ENCODE measurements at regions not wholly inside any gene's neighbourhood (a gene's known extent, or its start where the extent isn't known, plus 50 kb on each side); places are given as distances from the start of the nearest gene placed in this dataset.
"Not testable (repeated sequence)": the region's sequence is repeated elsewhere in the genome, so short reads cannot be mapped to it uniquely, and the experiment has no call there.

DNA sequence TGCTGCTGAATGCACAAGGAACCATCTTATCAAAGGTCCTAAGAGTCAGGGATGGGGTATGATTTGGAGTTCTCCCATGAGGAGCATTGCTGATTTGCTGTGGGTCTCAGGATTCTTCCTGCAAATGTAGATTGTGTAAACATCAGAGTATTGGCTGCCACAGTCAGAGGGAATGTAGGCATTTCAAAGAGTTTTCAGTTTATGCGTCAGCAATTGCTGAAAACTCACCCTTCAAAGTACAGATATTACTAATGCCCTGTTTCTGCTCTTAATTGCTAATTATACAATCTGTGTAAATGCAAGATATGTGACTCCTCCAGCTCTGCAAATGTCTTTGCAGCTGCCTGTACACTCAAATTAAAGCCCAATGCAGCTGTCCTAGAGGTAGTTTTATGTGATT lies 83.4 kb upstream of the RGPD2 start:
- H3K4me1 ChIP-seq (ENCODE audit: insufficient read depth, low read length, severe bottlenecking); H2AFZ ChIP-seq (ENCODE audit: low read length); H3K9me2 ChIP-seq (ENCODE audit: low read depth, low read length); H3K9me3 ChIP-seq (ENCODE audit: low read length); H3K27me3 ChIP-seq (ENCODE audit: insufficient read depth, low read length); H3K36me3 ChIP-seq (ENCODE audit: insufficient read depth, low read length); H3K4me2 ChIP-seq (ENCODE audit: low read length); H3F3A ChIP-seq (ENCODE audit: insufficient read depth, low read length); H4K20me1 ChIP-seq (ENCODE audit: insufficient read depth, low read length); H3K79me2 ChIP-seq (ENCODE audit: insufficient read depth, low read length); H3K27ac ChIP-seq (ENCODE audit: low read depth, low read length, poor library complexity, severe bottlenecking); H3K4me3 ChIP-seq (ENCODE audit: low read depth, low read length, poor library complexity, severe bottlenecking); H3K9ac ChIP-seq (ENCODE audit: low read length): not testable (repeated sequence)

DNA sequence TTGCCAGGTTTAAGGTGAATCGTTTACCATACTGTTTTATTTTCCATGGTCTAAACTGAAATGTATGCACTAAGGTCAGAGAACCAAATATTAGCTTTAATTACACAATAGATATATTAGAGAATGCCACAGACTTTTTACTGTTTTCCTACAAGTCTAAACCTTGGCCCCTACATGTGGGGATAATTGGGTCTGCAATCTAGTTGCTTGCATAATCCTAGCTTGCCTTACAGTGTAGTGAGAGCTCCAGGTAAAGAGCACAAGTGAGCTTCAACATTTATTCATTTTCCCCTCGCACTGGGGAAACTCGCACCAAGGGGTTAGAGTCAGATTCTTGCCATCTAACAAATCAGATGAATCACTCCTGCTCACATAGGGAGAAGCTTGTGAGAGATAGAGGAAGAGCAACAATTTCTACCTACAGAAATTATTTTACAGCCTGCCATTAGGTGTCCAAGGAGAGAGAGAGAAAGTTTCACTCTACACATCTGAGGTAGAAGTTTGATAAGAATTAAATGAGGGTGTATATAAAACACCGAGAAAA lies 82.0 kb upstream of the RGPD2 start:
- H3K27me3 ChIP-seq (ENCODE audit: insufficient read depth, low read length); H3K79me2 ChIP-seq (ENCODE audit: insufficient read depth, low read length); H3K36me3 ChIP-seq (ENCODE audit: insufficient read depth, low read length); H3K4me3 ChIP-seq (ENCODE audit: low read depth, low read length, poor library complexity, severe bottlenecking); H4K20me1 ChIP-seq (ENCODE audit: insufficient read depth, low read length); H3K4me1 ChIP-seq (ENCODE audit: insufficient read depth, low read length, severe bottlenecking); H3K9me3 ChIP-seq (ENCODE audit: low read length); H3F3A ChIP-seq (ENCODE audit: insufficient read depth, low read length); H3K4me2 ChIP-seq (ENCODE audit: low read length); H2AFZ ChIP-seq (ENCODE audit: low read length); H3K9me2 ChIP-seq (ENCODE audit: low read depth, low read length); H3K27ac ChIP-seq (ENCODE audit: low read depth, low read length, poor library complexity, severe bottlenecking); H3K9ac ChIP-seq (ENCODE audit: low read length): not testable (repeated sequence)

DNA sequence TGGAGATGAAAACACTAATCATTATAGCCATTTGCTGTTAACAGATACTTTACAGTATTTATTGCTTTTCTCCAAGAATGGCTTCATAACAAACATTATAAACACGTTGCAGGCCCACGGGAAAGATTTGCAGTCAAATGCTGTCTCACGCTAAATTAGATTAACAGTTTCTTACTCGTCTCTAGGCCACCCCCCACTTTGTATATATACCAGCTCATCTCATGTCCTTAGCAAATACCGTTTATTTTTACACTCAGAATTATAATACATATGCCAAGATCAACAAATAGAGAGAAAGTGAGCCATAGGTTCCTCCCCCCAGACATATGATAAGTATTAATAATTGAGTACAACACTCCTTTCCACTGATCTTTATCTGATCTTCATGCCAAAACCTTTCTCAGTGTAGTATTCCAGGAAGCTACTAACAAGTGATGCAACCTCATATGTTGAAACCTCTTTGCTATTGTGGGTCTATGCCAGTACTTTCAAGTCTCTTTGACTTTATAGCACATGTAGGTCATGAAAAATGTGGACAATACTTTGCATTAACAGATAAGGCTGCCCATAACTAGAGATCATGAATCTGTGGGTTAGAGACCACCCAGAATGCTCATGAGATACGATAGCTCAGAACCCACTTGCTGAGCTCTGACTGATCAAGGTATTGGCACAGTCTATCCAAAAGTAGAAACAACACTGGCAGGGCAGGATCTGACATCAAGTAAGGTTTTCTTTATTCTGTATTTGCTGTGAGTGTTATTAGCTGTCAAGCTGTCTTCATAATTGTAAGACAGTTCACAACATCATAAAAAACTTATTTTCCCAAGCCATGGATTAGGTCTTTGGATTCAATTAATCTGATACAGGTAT lies 77.9 kb upstream of the RGPD2 start:
- not testable (repeated sequence) for H3K9me3 ChIP-seq (ENCODE audit: low read length); H3K9ac ChIP-seq (ENCODE audit: low read length); H3K4me3 ChIP-seq (ENCODE audit: low read depth, low read length, poor library complexity, severe bottlenecking); H3F3A ChIP-seq (ENCODE audit: insufficient read depth, low read length); H3K27ac ChIP-seq (ENCODE audit: low read depth, low read length, poor library complexity, severe bottlenecking); H3K79me2 ChIP-seq (ENCODE audit: insufficient read depth, low read length); H2AFZ ChIP-seq (ENCODE audit: low read length); H3K9me2 ChIP-seq (ENCODE audit: low read depth, low read length); H4K20me1 ChIP-seq (ENCODE audit: insufficient read depth, low read length); H3K27me3 ChIP-seq (ENCODE audit: insufficient read depth, low read length); H3K4me2 ChIP-seq (ENCODE audit: low read length); H3K4me1 ChIP-seq (ENCODE audit: insufficient read depth, low read length, severe bottlenecking); H3K36me3 ChIP-seq (ENCODE audit: insufficient read depth, low read length)

DNA sequence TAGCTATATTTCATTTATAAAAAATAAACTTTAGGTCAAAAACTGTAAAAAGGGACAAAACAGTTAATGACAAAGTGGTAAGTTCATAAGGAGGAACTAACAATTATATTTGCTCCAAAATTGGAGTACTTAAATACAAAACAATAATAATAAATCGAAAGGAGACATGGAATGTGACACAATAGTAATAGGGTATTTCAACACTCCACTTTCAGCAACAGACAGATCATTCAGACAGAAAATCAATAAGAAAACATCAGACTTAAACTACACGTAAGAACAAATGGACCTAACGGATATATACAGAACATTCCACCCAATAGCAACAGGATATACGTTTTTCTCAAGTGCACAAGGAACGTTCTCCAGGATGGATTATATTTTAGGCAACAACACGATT lies 58.1 kb upstream of the RGPD2 start:
- H3K4me2 ChIP-seq (ENCODE audit: low read length); H3K9ac ChIP-seq (ENCODE audit: low read length); H3K4me1 ChIP-seq (ENCODE audit: insufficient read depth, low read length, severe bottlenecking); H3K36me3 ChIP-seq (ENCODE audit: insufficient read depth, low read length); H3K79me2 ChIP-seq (ENCODE audit: insufficient read depth, low read length); H3K27ac ChIP-seq (ENCODE audit: low read depth, low read length, poor library complexity, severe bottlenecking); H3K4me3 ChIP-seq (ENCODE audit: low read depth, low read length, poor library complexity, severe bottlenecking); H4K20me1 ChIP-seq (ENCODE audit: insufficient read depth, low read length); H2AFZ ChIP-seq (ENCODE audit: low read length); H3K9me2 ChIP-seq (ENCODE audit: low read depth, low read length); H3F3A ChIP-seq (ENCODE audit: insufficient read depth, low read length); H3K9me3 ChIP-seq (ENCODE audit: low read length); H3K27me3 ChIP-seq (ENCODE audit: insufficient read depth, low read length): not testable (repeated sequence)

Data from OCI-LY1 (cell line).